ENCODE measurements at regions not wholly inside any gene's neighbourhood (a gene's known extent, or its start where the extent isn't known, plus 50 kb on each side); places are given as distances from the start of the nearest gene placed in this dataset.

GRCh38 chr5:71880536-71880935, 161.5 kb downstream of the CARTPT start:
- TF ChIP-seq EZH2 (IDR thresholded peaks at IDR 0.05; ENCODE audit: insufficient read depth, poor library complexity, severe bottlenecking) (no peak), EZH2phosphoT487 (IDR thresholded peaks at IDR 0.05; ENCODE audit: insufficient read depth, low read depth) (no peak)
